Kidney (tissue), 13 donors: ENCODE measurements at regions not wholly inside any gene's neighbourhood (a gene's known extent, or its start where the extent isn't known, plus 50 kb on each side); places are given as distances from the start of the nearest gene placed in this dataset.
A peak's percentile ranks its signal among the peaks of the same experiment; 100 is the strongest.

ENCODE experiments used
- DNase-seq, 5 donors: peaks; one replicate each; pipeline ENCODE4 v3.0.0-alpha.2; 2013 to 2020
- FAIRE-seq: peaks from 2 replicates; lab custom pipeline; 2012; peaks lifted over from hg19 to GRCh38; lab: Jason Lieb, UNC
- H3K27ac ChIP-seq, 2 donors: one replicate each; pipeline ENCODE4 v1.7.0; 2013; ENCODE audit warnings: low read depth in 2 of 2, low read length in 2 of 2, inconsistent platforms in 1 of 2
- H3K27me3 ChIP-seq: one replicate; pipeline ENCODE4 v1.7.1; 2013; ENCODE audit warnings: low read length, inconsistent platforms; ENCODE audit not compliant: control insufficient read depth, insufficient read depth
- H3K36me3 ChIP-seq, 3 donors: one replicate each; pipeline versions ENCODE4 v1.7.0 to v1.7.1; 2013; ENCODE audit warnings: low read length in 3 of 3, control low read depth in 1 of 3, inconsistent platforms in 1 of 3; ENCODE audit not compliant: insufficient read depth in 3 of 3, control insufficient read depth in 2 of 3
- H3K4me1 ChIP-seq, 3 donors: one replicate each; pipeline versions ENCODE4 v1.7.0 to v1.7.1; 2013; ENCODE audit warnings: low read length in 3 of 3, inconsistent platforms in 1 of 3, low read depth in 1 of 3; ENCODE audit not compliant: control insufficient read depth in 2 of 3, insufficient read depth in 2 of 3
- H3K4me3 ChIP-seq, 3 donors: one replicate each; pipeline versions ENCODE4 v1.7.0 to v1.8.1; 2013; ENCODE audit warnings: low read length in 3 of 3, control low read depth in 1 of 3, inconsistent platforms in 1 of 3
- H3K9ac ChIP-seq, 3 donors: one replicate each; pipeline versions ENCODE4 v1.7.0 to v1.7.1; 2013; ENCODE audit warnings: low read length in 3 of 3, control low read depth in 1 of 3, inconsistent platforms in 1 of 3
- H3K9me3 ChIP-seq, 3 donors: one replicate each; pipeline versions ENCODE4 v1.7.0 to v1.7.1; 2013; ENCODE audit warnings: low read length in 3 of 3, control low read depth in 1 of 3, inconsistent platforms in 1 of 3; ENCODE audit not compliant: control insufficient read depth in 2 of 3, insufficient read depth in 1 of 3
- intact Hi-C: fragments of 100-400 bp; cut with DNase I; formaldehyde crosslinking; loops from one replicate; pipeline ENCODE4 v1.11.1; 2022
- TF ChIP-seq, protein P1 (sequence below): IDR thresholded peaks from 3 replicates; pipeline ENCODE4 v1.5.1; 2012; ENCODE audit warnings: mild to moderate bottlenecking, moderate library complexity, borderline replicate concordance; ENCODE audit not compliant: insufficient read depth; ENCODE audit errors: extremely low read depth
- donor health status: control.
- donor health status: control.
- donor health status: control.
- donor health status: control.
- donor health status: control.
- donor health status: DM: yes; HTN: yes; CAD: no.
- donor health status: Normal renal cell carcinoma (clear cell type).

DNA sequence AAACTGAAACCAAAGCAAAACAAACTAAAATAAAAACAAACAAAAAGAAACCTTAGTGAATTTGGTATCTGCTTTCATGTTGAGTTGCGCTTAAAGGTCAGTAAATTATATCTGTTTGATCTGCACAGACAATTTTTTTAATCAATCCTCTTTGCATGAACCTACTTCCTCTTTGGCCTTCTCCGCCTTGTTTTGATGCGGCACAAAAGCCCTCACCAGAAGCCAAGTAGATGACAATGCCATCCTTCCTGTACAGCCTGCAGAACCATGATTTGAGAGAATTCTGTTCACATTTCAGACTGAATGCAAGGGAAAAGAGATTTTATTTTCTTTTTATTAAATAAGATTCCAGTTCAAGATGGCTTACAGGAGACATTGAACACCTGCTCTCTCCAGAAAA, 473.6 kb upstream of the FTMT start:
- FAIRE-seq (no peak), DNase-seq (no peak)
- Histone ChIP-seq H3K9me3 (no peaks in the 10 kb centered on the region), H3K27me3 (no peaks in the 10 kb centered on the region), H3K4me1 (no peaks in the 10 kb centered on the region), H3K9ac (no peak overlapping the region), H3K36me3 (no peaks in the 10 kb centered on the region), H3K4me3 (no peak overlapping the region), H3K27ac (no peak overlapping the region)
- TF ChIP-seq, protein P1, sequence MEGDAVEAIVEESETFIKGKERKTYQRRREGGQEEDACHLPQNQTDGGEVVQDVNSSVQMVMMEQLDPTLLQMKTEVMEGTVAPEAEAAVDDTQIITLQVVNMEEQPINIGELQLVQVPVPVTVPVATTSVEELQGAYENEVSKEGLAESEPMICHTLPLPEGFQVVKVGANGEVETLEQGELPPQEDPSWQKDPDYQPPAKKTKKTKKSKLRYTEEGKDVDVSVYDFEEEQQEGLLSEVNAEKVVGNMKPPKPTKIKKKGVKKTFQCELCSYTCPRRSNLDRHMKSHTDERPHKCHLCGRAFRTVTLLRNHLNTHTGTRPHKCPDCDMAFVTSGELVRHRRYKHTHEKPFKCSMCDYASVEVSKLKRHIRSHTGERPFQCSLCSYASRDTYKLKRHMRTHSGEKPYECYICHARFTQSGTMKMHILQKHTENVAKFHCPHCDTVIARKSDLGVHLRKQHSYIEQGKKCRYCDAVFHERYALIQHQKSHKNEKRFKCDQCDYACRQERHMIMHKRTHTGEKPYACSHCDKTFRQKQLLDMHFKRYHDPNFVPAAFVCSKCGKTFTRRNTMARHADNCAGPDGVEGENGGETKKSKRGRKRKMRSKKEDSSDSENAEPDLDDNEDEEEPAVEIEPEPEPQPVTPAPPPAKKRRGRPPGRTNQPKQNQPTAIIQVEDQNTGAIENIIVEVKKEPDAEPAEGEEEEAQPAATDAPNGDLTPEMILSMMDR, result no peak
- intact Hi-C loops, result no loop called here

DNA sequence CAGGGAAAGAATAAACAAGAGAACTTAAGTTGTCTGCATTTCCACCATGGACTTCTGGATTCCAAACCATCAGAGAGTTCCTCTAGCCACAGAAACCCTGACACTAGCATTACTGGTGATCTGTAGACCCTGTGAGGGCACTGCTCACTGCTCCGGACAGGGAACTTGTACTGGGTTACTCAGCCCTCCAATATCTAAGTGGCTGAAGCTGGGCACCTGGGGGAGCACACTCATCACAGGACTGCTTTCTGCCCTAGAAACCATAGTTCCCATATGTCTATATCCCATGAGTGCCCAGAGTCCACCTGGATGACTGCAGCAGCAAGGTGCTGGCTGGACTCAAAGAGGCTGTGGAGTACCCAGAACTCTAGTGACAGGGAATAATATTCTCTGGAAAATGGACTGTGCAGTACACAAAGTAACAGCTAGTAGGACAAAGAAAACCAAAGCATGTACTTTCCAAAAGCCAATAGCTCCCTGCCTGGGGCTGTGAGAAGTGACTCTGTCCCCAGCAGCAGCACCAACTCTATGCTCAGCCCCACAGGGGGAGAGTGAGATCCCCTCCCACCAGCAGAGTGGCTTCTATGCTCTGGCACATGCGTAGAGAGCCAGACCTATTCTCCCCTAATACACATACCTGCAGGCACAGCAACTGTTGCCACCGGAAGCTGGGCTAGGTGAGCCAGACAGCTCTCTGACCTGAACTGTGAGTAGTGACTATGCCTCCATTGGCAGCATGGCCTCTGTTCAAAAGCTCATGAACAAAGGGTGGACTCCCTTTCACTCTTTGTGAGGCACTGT, 472.9 kb upstream of the FTMT start:
- H3K4me3 ChIP-seq, result no peak overlapping the region
- no peak overlapping the region for H3K27ac ChIP-seq
- H3K27me3 ChIP-seq, result no peaks in the 10 kb centered on the region
- no peaks in the 10 kb centered on the region for H3K36me3 ChIP-seq
- H3K4me1 ChIP-seq, result no peaks in the 10 kb centered on the region
- TF ChIP-seq, protein P1, result no peak
- no peaks in the 10 kb centered on the region for H3K9me3 ChIP-seq
- FAIRE-seq (no peak), DNase-seq (peak in 1 of 5 donors; percentile 16)
- H3K9ac ChIP-seq, result no peak overlapping the region
- intact Hi-C loops, result no loop called here

DNA sequence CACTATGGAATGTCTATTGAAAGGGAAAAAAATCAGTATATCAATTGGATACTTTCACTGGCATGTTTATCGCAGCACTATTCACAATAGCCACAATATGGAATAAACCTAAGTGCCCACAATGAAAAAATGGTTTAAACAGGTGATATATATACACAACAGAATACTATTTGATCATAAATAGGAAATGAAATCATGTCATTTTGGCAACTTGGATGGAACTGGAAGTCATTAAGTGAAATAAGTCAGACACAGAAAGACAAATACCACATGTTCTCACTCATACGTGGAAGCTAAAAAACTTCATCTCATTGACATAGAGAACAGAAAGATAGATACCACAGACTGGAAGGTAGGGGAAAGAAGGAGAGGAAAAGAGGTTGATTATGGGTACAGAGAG, 471.6 kb upstream of the FTMT start:
- H3K27ac ChIP-seq, result no peak overlapping the region
- no peak for FAIRE-seq
- intact Hi-C loops, result no loop called here

More for the DNA sequence above, 471.6 kb upstream of the FTMT start:
- Histone ChIP-seq H3K9me3 (no peaks in the 10 kb centered on the region), H3K36me3 (no peaks in the 10 kb centered on the region), H3K9ac (no peak overlapping the region), H3K27me3 (no peaks in the 10 kb centered on the region), H3K4me1 (no peaks in the 10 kb centered on the region), H3K4me3 (no peak overlapping the region)
- TF ChIP-seq, protein P1, result no peak
- DNase-seq, result no peak
